ENCODE measurements at regions not wholly inside any gene's neighbourhood (a gene's known extent, or its start where the extent isn't known, plus 50 kb on each side); places are given as distances from the start of the nearest gene placed in this dataset.
"Not testable (repeated sequence)": the region's sequence is repeated elsewhere in the genome, so short reads cannot be mapped to it uniquely, and the experiment has no call there.

- Mint-ChIP-seq H3K9me3 (peaks cover 16% of the 10 kb centered on the region), H3K4me1 (no peaks in the 10 kb centered on the region), H3K36me3 (ENCODE audit: low read depth) (peaks cover 46% of the 10 kb centered on the region), H3K4me3 (no peak overlapping the region), H3K27ac (ENCODE audit: unreplicated experiment) (no peak overlapping the region), H3K27me3 (ENCODE audit: low read depth) (no peaks in the 10 kb centered on the region)
- no peak for DNase-seq (ENCODE audit: low read depth, low spot score)
- TF ChIP-seq CTCF (conservative IDR thresholded peaks at IDR 0.05), result no peak
Observed at GRCh38 chr12:100083308-100083707, 59.4 kb downstream of the BLTP3B start.

- H3K4me3 Mint-ChIP-seq; H3K27me3 Mint-ChIP-seq (ENCODE audit: low read depth); DNase-seq (ENCODE audit: low read depth, low spot score); H3K27ac Mint-ChIP-seq (ENCODE audit: unreplicated experiment); H3K4me1 Mint-ChIP-seq: not testable (repeated sequence)
- Mint-ChIP-seq H3K36me3 (ENCODE audit: low read depth) (peaks cover 65% of the 10 kb centered on the region), H3K9me3 (peaks cover 19% of the 10 kb centered on the region)
Observed at GRCh38 chr12:100078777-100079176, 63.9 kb downstream of the BLTP3B start.

- Mint-ChIP-seq H3K27me3 (ENCODE audit: low read depth) (no peaks in the 10 kb centered on the region), H3K36me3 (ENCODE audit: low read depth) (peaks cover 61% of the 10 kb centered on the region), H3K4me3 (no peak overlapping the region), H3K27ac (ENCODE audit: unreplicated experiment) (no peak overlapping the region), H3K9me3 (peaks cover 18% of the 10 kb centered on the region), H3K4me1 (no peaks in the 10 kb centered on the region)
- DNase-seq (ENCODE audit: low read depth, low spot score), result no peak
- no peak for TF ChIP-seq CTCF (conservative IDR thresholded peaks at IDR 0.05)
Observed at GRCh38 chr12:100077367-100077766, 65.3 kb downstream of the BLTP3B start.

DNA sequence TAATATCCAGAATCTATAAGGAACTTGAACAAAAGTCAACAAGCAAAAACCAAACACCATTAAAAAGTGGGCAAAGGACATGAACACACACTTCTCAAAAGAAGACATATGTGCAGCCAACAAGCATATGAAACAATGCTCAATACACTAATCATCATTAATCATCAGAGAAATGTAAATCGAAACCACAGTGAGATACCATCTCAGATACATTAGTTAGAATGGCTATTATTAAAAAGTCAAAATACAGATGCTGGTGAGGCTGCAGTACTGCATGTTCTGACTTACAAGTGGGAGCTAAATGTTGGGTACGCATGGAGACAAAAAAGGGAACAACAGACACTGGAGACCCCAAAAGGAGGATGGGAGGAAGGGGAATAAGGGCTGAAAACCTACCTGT is 67.1 kb downstream of the BLTP3B start:
- Mint-ChIP-seq H3K36me3 (ENCODE audit: low read depth) (peaks cover 43% of the 10 kb centered on the region), H3K4me3 (no peak overlapping the region), H3K27ac (ENCODE audit: unreplicated experiment) (no peak overlapping the region), H3K4me1 (no peaks in the 10 kb centered on the region), H3K9me3 (peaks cover 12% of the 10 kb centered on the region), H3K27me3 (ENCODE audit: low read depth) (no peaks in the 10 kb centered on the region)
- DNase-seq (ENCODE audit: low read depth, low spot score), result no peak
- TF ChIP-seq CTCF (conservative IDR thresholded peaks at IDR 0.05), result peak; percentile 13

- Mint-ChIP-seq H3K27ac (ENCODE audit: unreplicated experiment) (no peak overlapping the region), H3K36me3 (ENCODE audit: low read depth) (peaks cover 54% of the 10 kb centered on the region), H3K27me3 (ENCODE audit: low read depth) (no peaks in the 10 kb centered on the region), H3K4me1 (no peaks in the 10 kb centered on the region), H3K9me3 (peaks cover 29% of the 10 kb centered on the region), H3K4me3 (no peak overlapping the region)
- TF ChIP-seq CTCF (conservative IDR thresholded peaks at IDR 0.05), result no peak
- no peak for DNase-seq (ENCODE audit: low read depth, low spot score)
Observed at GRCh38 chr12:100069795-100070194, 72.9 kb downstream of the BLTP3B start.

DNA sequence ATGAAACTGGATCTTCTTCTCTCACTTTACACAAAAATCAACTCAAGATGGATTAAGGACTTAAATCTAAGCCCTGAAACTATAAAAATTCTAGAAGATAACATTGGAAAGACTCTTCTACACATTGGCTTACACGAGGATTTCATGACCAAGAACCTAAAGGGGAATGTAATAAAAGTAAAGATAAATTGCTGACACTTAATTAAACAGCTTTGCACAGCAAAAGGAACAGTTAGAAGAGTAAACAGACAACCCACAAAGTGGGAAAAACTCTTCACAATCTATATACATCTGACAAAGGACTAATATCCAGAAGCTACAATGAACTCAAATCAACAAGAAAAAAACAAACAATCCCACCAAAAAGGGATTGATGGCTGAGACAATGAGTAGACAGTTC is 74.4 kb downstream of the BLTP3B start:
- no peaks in the 10 kb centered on the region for H3K27me3 Mint-ChIP-seq (ENCODE audit: low read depth)
- H3K4me3 Mint-ChIP-seq, result no peak overlapping the region
- no peaks in the 10 kb centered on the region for H3K4me1 Mint-ChIP-seq
- H3K9me3 Mint-ChIP-seq, result peaks cover 37% of the 10 kb centered on the region
- DNase-seq (ENCODE audit: low read depth, low spot score), result no peak
- peaks cover 57% of the 10 kb centered on the region for H3K36me3 Mint-ChIP-seq (ENCODE audit: low read depth)
- H3K27ac Mint-ChIP-seq (ENCODE audit: unreplicated experiment), result no peak overlapping the region
- TF ChIP-seq CTCF (conservative IDR thresholded peaks at IDR 0.05), result no peak
